BE2C (cell line): ENCODE measurements at regions not wholly inside any gene's neighbourhood (a gene's known extent, or its start where the extent isn't known, plus 50 kb on each side); places are given as distances from the start of the nearest gene placed in this dataset.

Source experiments
- DNase-seq: peaks from one replicate; pipeline ENCODE4 v3.0.0-alpha.2; 2020
- H3K27me3 ChIP-seq: fragments of 250-450 bp; sonication (Bioruptor Pico); 2 replicates; pipeline ENCODE4 v1.5.1; 2020; ENCODE audit warnings: mild to moderate bottlenecking
- H3K36me3 ChIP-seq: fragments of 250-450 bp; sonication (Bioruptor Pico); 2 replicates; pipeline ENCODE4 v1.5.1; 2020; ENCODE audit warnings: mild to moderate bottlenecking
- H3K4me1 ChIP-seq: fragments of 250-450 bp; sonication (Bioruptor Pico); 2 replicates; pipeline ENCODE4 v1.5.1; 2020
- H3K4me3 ChIP-seq: 2 replicates; pipeline ENCODE4 v1.5.1; 2011; ENCODE audit warnings: low read depth, low read length
- H3K9me3 ChIP-seq: fragments of 250-450 bp; sonication (Bioruptor Pico); 2 replicates; pipeline ENCODE4 v1.5.1; 2020
- TF ChIP-seq, protein P1 (sequence below): IDR thresholded peaks from 2 replicates; pipeline ENCODE4 v1.5.1; 2012; ENCODE audit warnings: mild to moderate bottlenecking, low read depth, low read length

GRCh38 chr15:46709460-46710083 is 1007.7 kb upstream of the SEMA6D start:
- H3K4me1 ChIP-seq = no peaks in the 10 kb centered on the region
- no peak overlapping the region for H3K4me3 ChIP-seq
- TF ChIP-seq, protein P1, sequence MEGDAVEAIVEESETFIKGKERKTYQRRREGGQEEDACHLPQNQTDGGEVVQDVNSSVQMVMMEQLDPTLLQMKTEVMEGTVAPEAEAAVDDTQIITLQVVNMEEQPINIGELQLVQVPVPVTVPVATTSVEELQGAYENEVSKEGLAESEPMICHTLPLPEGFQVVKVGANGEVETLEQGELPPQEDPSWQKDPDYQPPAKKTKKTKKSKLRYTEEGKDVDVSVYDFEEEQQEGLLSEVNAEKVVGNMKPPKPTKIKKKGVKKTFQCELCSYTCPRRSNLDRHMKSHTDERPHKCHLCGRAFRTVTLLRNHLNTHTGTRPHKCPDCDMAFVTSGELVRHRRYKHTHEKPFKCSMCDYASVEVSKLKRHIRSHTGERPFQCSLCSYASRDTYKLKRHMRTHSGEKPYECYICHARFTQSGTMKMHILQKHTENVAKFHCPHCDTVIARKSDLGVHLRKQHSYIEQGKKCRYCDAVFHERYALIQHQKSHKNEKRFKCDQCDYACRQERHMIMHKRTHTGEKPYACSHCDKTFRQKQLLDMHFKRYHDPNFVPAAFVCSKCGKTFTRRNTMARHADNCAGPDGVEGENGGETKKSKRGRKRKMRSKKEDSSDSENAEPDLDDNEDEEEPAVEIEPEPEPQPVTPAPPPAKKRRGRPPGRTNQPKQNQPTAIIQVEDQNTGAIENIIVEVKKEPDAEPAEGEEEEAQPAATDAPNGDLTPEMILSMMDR = no peak
- no peaks in the 10 kb centered on the region for H3K36me3 ChIP-seq
- H3K27me3 ChIP-seq = no peaks in the 10 kb centered on the region
- no peaks in the 10 kb centered on the region for H3K9me3 ChIP-seq
- no peak for DNase-seq

DNA sequence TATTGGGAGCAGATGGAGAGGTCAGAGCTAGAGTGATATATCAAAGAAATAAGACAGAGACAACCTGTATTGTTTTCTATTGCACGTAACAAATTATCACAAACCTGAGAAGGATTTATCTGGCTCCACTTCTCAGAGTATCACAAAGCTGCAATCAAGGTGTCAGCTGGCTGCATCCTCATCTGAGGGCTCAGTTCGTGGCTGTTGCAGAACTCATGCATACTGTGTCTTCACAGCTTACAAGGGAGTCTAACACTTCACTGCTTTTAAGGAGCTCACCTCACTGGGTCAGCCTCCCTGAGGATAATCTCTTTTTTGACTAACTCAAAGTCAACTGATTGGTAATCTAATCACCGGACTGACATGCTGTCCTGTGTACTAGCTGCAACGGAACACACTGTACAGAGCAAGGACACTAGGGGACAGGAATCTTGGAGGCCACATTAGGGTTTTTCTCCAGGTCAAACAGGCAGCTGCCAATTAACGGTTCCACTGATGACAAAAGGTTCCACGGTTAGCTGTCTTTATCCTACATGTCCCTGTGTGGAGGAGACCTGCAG is 1006.8 kb upstream of the SEMA6D start:
- no peaks in the 10 kb centered on the region for H3K27me3 ChIP-seq
- TF ChIP-seq, protein P1 = no peak
- no peaks in the 10 kb centered on the region for H3K4me1 ChIP-seq
- no peaks in the 10 kb centered on the region for H3K9me3 ChIP-seq
- no peaks in the 10 kb centered on the region for H3K36me3 ChIP-seq
- no peak for DNase-seq
- H3K4me3 ChIP-seq = no peak overlapping the region

DNA sequence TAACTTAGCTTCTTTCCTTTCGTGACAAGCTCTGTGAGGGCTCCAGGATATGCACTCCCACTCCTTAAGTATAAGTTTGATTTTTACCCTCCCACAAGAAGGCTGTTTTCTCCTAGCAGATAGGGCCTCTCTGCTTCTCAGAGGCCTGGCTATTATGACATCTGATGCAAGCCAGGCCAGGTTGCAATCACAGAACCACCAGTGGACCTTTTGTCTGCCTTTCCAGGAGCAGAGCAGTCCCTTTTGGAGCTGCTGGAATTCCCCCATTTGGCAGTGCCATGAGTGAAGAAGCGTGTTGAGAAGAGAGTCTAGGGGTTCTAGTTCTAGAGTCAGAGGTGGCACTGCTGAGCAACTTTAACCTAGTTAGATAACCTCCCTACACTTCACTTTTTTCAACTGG is 1004.3 kb upstream of the SEMA6D start:
- Histone ChIP-seq H3K4me1 (no peaks in the 10 kb centered on the region), H3K36me3 (no peaks in the 10 kb centered on the region), H3K4me3 (no peak overlapping the region), H3K9me3 (no peaks in the 10 kb centered on the region), H3K27me3 (no peaks in the 10 kb centered on the region)
- TF ChIP-seq, protein P1 = no peak
- DNase-seq = no peak

- no peaks in the 10 kb centered on the region for H3K36me3 ChIP-seq
- H3K4me1 ChIP-seq = no peaks in the 10 kb centered on the region
- TF ChIP-seq, protein P1 = no peak
- H3K4me3 ChIP-seq = no peak overlapping the region
- no peaks in the 10 kb centered on the region for H3K9me3 ChIP-seq
- no peaks in the 10 kb centered on the region for H3K27me3 ChIP-seq
- DNase-seq = no peak
Observed at GRCh38 chr15:46714950-46715349, 1002.4 kb upstream of the SEMA6D start.

DNA sequence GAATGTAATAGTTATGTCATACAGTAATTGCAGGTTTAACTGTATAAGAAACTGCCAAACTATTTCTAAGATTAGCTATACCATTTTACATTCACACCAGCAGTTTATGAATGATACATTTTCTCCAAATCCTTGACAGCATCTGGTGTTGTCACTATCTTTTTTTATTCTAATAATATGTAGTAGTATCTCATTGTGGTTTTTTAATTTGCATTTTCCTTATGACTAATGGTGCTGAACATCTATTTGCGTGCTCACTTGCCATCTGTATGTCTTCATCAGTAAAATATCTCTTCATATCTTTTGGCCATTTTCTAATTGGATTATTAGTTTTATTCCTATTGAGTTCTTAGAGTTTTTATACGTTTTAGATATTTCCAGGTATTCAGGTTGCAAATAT is 994.0 kb upstream of the SEMA6D start:
- no peaks in the 10 kb centered on the region for H3K9me3 ChIP-seq
- no peak overlapping the region for H3K4me3 ChIP-seq
- DNase-seq = no peak
- H3K36me3 ChIP-seq = no peaks in the 10 kb centered on the region
- no peaks in the 10 kb centered on the region for H3K27me3 ChIP-seq
- H3K4me1 ChIP-seq = no peaks in the 10 kb centered on the region
- TF ChIP-seq, protein P1 = no peak

DNA sequence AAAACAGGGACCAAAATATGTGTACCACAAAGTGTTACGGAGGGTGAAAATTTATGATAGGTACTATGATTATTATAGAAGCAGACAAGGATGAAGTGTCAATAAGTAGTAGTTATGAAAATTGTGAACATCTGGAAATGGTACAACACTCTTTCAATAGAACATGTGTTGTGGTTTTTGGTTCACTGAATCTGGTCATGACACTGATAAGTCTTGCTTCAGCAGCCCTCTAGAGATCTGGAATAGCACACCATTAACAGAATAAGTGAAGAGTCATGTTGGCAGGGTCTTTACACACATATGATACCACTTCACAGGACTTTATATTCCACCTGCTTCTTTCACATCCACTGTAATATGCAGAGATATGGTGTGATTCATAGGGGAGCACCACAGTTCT is 985.2 kb upstream of the SEMA6D start:
- DNase-seq = no peak
- Histone ChIP-seq H3K4me1 (no peaks in the 10 kb centered on the region), H3K4me3 (no peak overlapping the region), H3K27me3 (no peaks in the 10 kb centered on the region), H3K9me3 (no peaks in the 10 kb centered on the region), H3K36me3 (no peaks in the 10 kb centered on the region)
- TF ChIP-seq, protein P1 = no peak
